Panc1 (cell line): ENCODE measurements at regions not wholly inside any gene's neighbourhood (a gene's known extent, or its start where the extent isn't known, plus 50 kb on each side); places are given as distances from the start of the nearest gene placed in this dataset.

ENCODE experiments used
- ATAC-seq: fragments of 200-7000 bp; cut with Tn5 transposase; 2 replicates; pipeline ENCODE4 v1.9.1; 2020; ENCODE audit warnings: mild to moderate bottlenecking, moderate library complexity
- BruUV-seq: library from RNA; stranded (reverse); fragments of 400-500 nt; replicated peaks from 2 replicates; lab custom pipeline; 2021; lab: Mats Ljungman, UMichigan
- CTCF ChIA-PET: fragments of 300-600 bp; sonication (Branson Sonifier 250); formaldehyde crosslinking; loops from one replicate; lab custom pipeline; 2022; ENCODE audit warnings: antibody characterized with exemption; lab: Charles Lee
- POLR2A ChIA-PET: fragments of 300-600 bp; sonication (Branson Sonifier 250); formaldehyde crosslinking; loops from one replicate; lab custom pipeline; 2022; ENCODE audit warnings: antibody characterized with exemption; lab: Charles Lee
- DNase-seq: peaks from one replicate; pipeline ENCODE4 v3.0.0-alpha.2; 2010; ENCODE audit warnings: low read depth, low spot score
- H3K27ac ChIP-seq: 2 replicates; pipeline ENCODE4 v1.5.1; 2011; ENCODE audit warnings: mild to moderate bottlenecking, low read length, inconsistent platforms
- H3K27me3 ChIP-seq: fragments of 200-500 bp; sonication (Bioruptor generic); 2 replicates; pipeline ENCODE4 v1.6.0; 2014; ENCODE audit warnings: low read length, inconsistent platforms; ENCODE audit not compliant: control insufficient read depth, insufficient read depth
- H3K36me3 ChIP-seq: fragments of 200-500 bp; sonication (Bioruptor generic); 2 replicates; pipeline ENCODE4 v1.5.1; 2014; ENCODE audit warnings: inconsistent platforms, mild to moderate bottlenecking, low read length, moderate library complexity; ENCODE audit not compliant: control insufficient read depth, insufficient read depth
- H3K4me1 ChIP-seq: 2 replicates; pipeline ENCODE4 v1.5.1; 2011; ENCODE audit warnings: inconsistent platforms, mild to moderate bottlenecking, low read length, moderate library complexity; ENCODE audit not compliant: control insufficient read depth, insufficient read depth
- H3K4me3 ChIP-seq, 2 experiments: 2 replicates each; pipeline ENCODE4 v1.5.1; 2011 to 2012; ENCODE audit warnings: low read depth in 2 of 2, low read length in 2 of 2, mild to moderate bottlenecking in 2 of 2, inconsistent platforms in 1 of 2, moderate library complexity in 1 of 2
- H3K9me3 ChIP-seq: fragments of 200-500 bp; sonication (Bioruptor generic); 2 replicates; pipeline ENCODE4 v1.5.1; 2014; ENCODE audit warnings: low read depth, mild to moderate bottlenecking, inconsistent platforms, low read length, moderate library complexity; ENCODE audit not compliant: control insufficient read depth, insufficient read depth
- POLR2AphosphoS5 ChIP-seq: IDR thresholded peaks from 2 replicates; pipeline ENCODE4 v1.6.1; 2012; ENCODE audit warnings: mild to moderate bottlenecking, low read depth, low read length, moderate library complexity
- SIN3A ChIP-seq: IDR thresholded peaks from 2 replicates; pipeline ENCODE4 v1.6.1; 2012; ENCODE audit warnings: low read depth, mild to moderate bottlenecking, low read length, moderate library complexity, borderline replicate concordance; ENCODE audit not compliant: insufficient read depth
- TCF7L2 ChIP-seq: IDR thresholded peaks from 2 replicates; pipeline ENCODE4 v1.6.1; 2011; ENCODE audit warnings: mild to moderate bottlenecking, low read depth, low read length, inconsistent platforms
- in situ Hi-C: cut with HindIII; loops from 2 replicates; pipeline ENCODE4 v1.10.0; 2016; ENCODE audit warnings: low sequenced_read_pairs, low pct_unique_long_range_greater_than_20kb
- intact Hi-C: fragments of 100-400 bp; cut with micrococcal nuclease; formaldehyde crosslinking; loops from one replicate; pipeline ENCODE4 v1.10.0; 2022; ENCODE audit not compliant: unreplicated experiment
- TF ChIP-seq, protein P1 (sequence below): fragments of 450-650 bp; IDR thresholded peaks from 2 replicates; pipeline ENCODE4 v1.5.1; 2017; ENCODE audit warnings: mild to moderate bottlenecking
- TF ChIP-seq, protein P2 (sequence below), 2 experiments: IDR thresholded peaks; 2 replicates each; pipeline ENCODE4 v1.6.1; 2011 to 2012; ENCODE audit warnings: low read depth in 2 of 2, control low read depth in 1 of 2, low read length in 1 of 2, mild to moderate bottlenecking in 1 of 2, moderate library complexity in 1 of 2; ENCODE audit not compliant: insufficient read depth in 1 of 2

DNA sequence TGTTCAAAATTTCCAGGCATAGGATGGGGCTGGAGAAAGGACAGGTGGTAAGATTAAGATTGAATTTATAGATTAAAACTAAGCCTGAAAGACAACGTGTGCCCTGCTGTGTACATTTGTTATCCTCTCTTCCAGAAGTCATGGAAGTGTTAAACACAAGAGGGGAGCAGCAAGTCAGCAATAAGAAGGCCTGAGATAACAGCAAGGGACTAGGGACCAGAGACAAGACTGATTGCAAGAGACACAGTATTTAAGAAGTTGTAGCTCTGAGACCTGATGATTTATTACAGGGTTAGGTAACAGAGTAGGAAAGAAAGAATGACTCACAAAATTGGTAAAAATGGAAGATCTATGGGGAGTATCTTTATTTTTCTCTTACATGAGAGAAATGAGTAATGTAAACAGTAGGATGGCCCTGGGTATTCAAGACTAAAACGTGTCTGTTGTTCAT lies 55.7 kb upstream of the COL1A2 start:
- TF ChIP-seq, protein P1, sequence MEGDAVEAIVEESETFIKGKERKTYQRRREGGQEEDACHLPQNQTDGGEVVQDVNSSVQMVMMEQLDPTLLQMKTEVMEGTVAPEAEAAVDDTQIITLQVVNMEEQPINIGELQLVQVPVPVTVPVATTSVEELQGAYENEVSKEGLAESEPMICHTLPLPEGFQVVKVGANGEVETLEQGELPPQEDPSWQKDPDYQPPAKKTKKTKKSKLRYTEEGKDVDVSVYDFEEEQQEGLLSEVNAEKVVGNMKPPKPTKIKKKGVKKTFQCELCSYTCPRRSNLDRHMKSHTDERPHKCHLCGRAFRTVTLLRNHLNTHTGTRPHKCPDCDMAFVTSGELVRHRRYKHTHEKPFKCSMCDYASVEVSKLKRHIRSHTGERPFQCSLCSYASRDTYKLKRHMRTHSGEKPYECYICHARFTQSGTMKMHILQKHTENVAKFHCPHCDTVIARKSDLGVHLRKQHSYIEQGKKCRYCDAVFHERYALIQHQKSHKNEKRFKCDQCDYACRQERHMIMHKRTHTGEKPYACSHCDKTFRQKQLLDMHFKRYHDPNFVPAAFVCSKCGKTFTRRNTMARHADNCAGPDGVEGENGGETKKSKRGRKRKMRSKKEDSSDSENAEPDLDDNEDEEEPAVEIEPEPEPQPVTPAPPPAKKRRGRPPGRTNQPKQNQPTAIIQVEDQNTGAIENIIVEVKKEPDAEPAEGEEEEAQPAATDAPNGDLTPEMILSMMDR = no peak
- TF ChIP-seq, protein P2, sequence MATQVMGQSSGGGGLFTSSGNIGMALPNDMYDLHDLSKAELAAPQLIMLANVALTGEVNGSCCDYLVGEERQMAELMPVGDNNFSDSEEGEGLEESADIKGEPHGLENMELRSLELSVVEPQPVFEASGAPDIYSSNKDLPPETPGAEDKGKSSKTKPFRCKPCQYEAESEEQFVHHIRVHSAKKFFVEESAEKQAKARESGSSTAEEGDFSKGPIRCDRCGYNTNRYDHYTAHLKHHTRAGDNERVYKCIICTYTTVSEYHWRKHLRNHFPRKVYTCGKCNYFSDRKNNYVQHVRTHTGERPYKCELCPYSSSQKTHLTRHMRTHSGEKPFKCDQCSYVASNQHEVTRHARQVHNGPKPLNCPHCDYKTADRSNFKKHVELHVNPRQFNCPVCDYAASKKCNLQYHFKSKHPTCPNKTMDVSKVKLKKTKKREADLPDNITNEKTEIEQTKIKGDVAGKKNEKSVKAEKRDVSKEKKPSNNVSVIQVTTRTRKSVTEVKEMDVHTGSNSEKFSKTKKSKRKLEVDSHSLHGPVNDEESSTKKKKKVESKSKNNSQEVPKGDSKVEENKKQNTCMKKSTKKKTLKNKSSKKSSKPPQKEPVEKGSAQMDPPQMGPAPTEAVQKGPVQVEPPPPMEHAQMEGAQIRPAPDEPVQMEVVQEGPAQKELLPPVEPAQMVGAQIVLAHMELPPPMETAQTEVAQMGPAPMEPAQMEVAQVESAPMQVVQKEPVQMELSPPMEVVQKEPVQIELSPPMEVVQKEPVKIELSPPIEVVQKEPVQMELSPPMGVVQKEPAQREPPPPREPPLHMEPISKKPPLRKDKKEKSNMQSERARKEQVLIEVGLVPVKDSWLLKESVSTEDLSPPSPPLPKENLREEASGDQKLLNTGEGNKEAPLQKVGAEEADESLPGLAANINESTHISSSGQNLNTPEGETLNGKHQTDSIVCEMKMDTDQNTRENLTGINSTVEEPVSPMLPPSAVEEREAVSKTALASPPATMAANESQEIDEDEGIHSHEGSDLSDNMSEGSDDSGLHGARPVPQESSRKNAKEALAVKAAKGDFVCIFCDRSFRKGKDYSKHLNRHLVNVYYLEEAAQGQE (IDR thresholded peaks at IDR 0.05; ENCODE audit: insufficient read depth in 1 of 2, low read depth in 2 of 2, low read length in 1 of 2) = no peak
- no peak for TF ChIP-seq POLR2AphosphoS5
- no peak for TF ChIP-seq TCF7L2
- DNase-seq = no peak
- POLR2A ChIA-PET = no interaction called here
- no peak overlapping the region for H3K27ac ChIP-seq
- no peaks in the 10 kb centered on the region for H3K27me3 ChIP-seq
- BruUV-seq = no TSS peak
- intact Hi-C loops (no loop called here), in situ Hi-C loops (no loop called here)
- CTCF ChIA-PET = no interaction called here
- no peak for ATAC-seq
- H3K4me3 ChIP-seq = no peak overlapping the region
- H3K4me1 ChIP-seq = no peaks in the 10 kb centered on the region
- no peaks in the 10 kb centered on the region for H3K36me3 ChIP-seq
- no peaks in the 10 kb centered on the region for H3K9me3 ChIP-seq

DNA sequence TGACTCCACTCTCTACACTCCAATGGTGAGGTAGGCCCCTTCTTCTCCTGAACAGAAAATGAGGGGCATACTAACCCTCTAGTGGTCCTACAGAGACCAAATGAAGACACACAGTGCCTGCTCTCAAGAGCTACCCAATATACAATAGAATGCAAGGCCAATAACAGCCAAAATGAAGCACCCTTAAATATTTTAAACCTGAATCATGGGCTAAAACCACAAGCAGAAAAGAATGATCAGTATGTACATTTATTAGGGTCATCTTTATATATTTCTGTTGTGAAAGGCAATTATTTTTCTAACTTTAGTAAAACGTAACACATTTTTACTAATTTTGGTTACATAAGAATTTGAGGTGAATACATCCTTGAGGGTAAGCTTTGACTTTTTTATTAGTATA lies 49.9 kb upstream of the COL1A2 start:
- intact Hi-C loops = no loop called here
- TF ChIP-seq POLR2AphosphoS5 (no peak), SIN3A (no peak), TCF7L2 (no peak)
- TF ChIP-seq, protein P1 = no peak
- TF ChIP-seq, protein P2 (IDR thresholded peaks at IDR 0.05; ENCODE audit: insufficient read depth in 1 of 2, low read depth in 2 of 2, low read length in 1 of 2) = no peak
- H3K27ac ChIP-seq = no peak overlapping the region
- no peak overlapping the region for H3K4me3 ChIP-seq
- no TSS peak for BruUV-seq
- CTCF ChIA-PET = no interaction called here
- in situ Hi-C loops = no loop called here
- DNase-seq (no peak), ATAC-seq (no peak)
- H3K36me3 ChIP-seq = no peaks in the 10 kb centered on the region
- no peaks in the 10 kb centered on the region for H3K9me3 ChIP-seq
- POLR2A ChIA-PET = no interaction called here
- no peaks in the 10 kb centered on the region for H3K4me1 ChIP-seq
- H3K27me3 ChIP-seq = no peaks in the 10 kb centered on the region; the same call in 1 of the 2 replicates
